SU-DHL-6 (cell line): ENCODE measurements at regions not wholly inside any gene's neighbourhood (a gene's known extent, or its start where the extent isn't known, plus 50 kb on each side); places are given as distances from the start of the nearest gene placed in this dataset.

ENCODE experiments used
- H2AFZ ChIP-seq: fragments of 200-600 bp; sonication (generic); 2 replicates; pipeline ENCODE4 v1.6.1; 2014; ENCODE audit warnings: low read depth, mild to moderate bottlenecking, moderate library complexity, mixed read lengths, antibody characterized with exemption, low read length; ENCODE audit not compliant: severe bottlenecking
- H3F3A ChIP-seq: fragments of 200-600 bp; shearing (Covaris generic); 2 replicates; pipeline ENCODE4 v1.6.0; 2016; ENCODE audit warnings: antibody characterized with exemption, mild to moderate bottlenecking; ENCODE audit not compliant: insufficient read depth
- H3K27ac ChIP-seq: fragments of 200-600 bp; sonication (generic); 2 replicates; pipeline ENCODE4 v1.5.1; 2016; ENCODE audit warnings: low read depth, mild to moderate bottlenecking, low read length, moderate library complexity, mixed read lengths
- H3K27me3 ChIP-seq: fragments of 200-600 bp; sonication (generic), shearing (Covaris generic); 2 replicates; pipeline ENCODE4 v1.6.0; 2014; ENCODE audit warnings: mild to moderate bottlenecking, low read length
- H3K36me3 ChIP-seq: fragments of 200-600 bp; sonication (generic); 2 replicates; pipeline ENCODE4 v1.6.1; 2014; ENCODE audit warnings: mild to moderate bottlenecking, low read length, mixed read lengths
- H3K4me2 ChIP-seq: fragments of 300-600, 200-600 bp; shearing (Covaris generic), sonication (generic); 2 replicates; pipeline ENCODE4 v1.6.0; 2014; ENCODE audit warnings: low read length, low read depth, mild to moderate bottlenecking; ENCODE audit not compliant: poor library complexity, severe bottlenecking
- H3K4me3 ChIP-seq: fragments of 200-600 bp; sonication (generic); 2 replicates; pipeline ENCODE4 v1.5.1; 2014; ENCODE audit warnings: antibody characterized with exemption, low read length, mild to moderate bottlenecking, mixed read lengths; ENCODE audit not compliant: insufficient read depth, poor library complexity, severe bottlenecking
- H3K79me2 ChIP-seq: fragments of 200-600 bp; sonication (generic); 2 replicates; pipeline ENCODE4 v1.6.1; 2014; ENCODE audit warnings: mild to moderate bottlenecking, low read length, moderate library complexity; ENCODE audit not compliant: insufficient read depth
- H3K9ac ChIP-seq: fragments of 200-600 bp; sonication (generic); 2 replicates; pipeline ENCODE4 v1.7.0; 2014; ENCODE audit warnings: mild to moderate bottlenecking, low read length
- H3K9me2 ChIP-seq: fragments of 200-600 bp; sonication (generic); replicated peaks from 2 replicates; pipeline ENCODE4 v1.6.1; 2014; ENCODE audit warnings: low read length; ENCODE audit not compliant: insufficient read depth
- H3K9me3 ChIP-seq: fragments of 200-600 bp; sonication (generic); 2 replicates; pipeline ENCODE4 v1.6.1; 2014; ENCODE audit warnings: low read length, mixed read lengths; ENCODE audit not compliant: insufficient read depth
- H4K20me1 ChIP-seq: fragments of 200-600 bp; sonication (generic); 2 replicates; pipeline ENCODE4 v1.6.1; 2014; ENCODE audit warnings: low read depth, mild to moderate bottlenecking, antibody characterized with exemption, low read length, moderate library complexity, mixed read lengths
- CTCF ChIP-seq: fragments of 200-600 bp; sonication (generic); IDR thresholded peaks from one replicate; pipeline ENCODE4 v1.5.1; 2017; ENCODE audit warnings: antibody characterized with exemption, mild to moderate bottlenecking, low read length, moderate library complexity; ENCODE audit not compliant: insufficient read depth, poor library complexity, severe bottlenecking
- EZH2phosphoT487 ChIP-seq: fragments of 200-600 bp; sonication (generic), shearing (Covaris generic); conservative IDR thresholded peaks from 2 replicates; pipeline ENCODE4 v1.6.1; 2018; ENCODE audit warnings: mild to moderate bottlenecking, antibody characterized with exemption, low read length, moderate library complexity, mixed read lengths

- no peaks in the 10 kb centered on the region for H3K79me2 ChIP-seq
- TF ChIP-seq CTCF (no peak), EZH2phosphoT487 (no peak)
- H3K27ac ChIP-seq = no peak overlapping the region
- no peaks in the 10 kb centered on the region for H3K9me3 ChIP-seq
- no peaks in the 10 kb centered on the region for H3F3A ChIP-seq
- H3K36me3 ChIP-seq = no peaks in the 10 kb centered on the region
- no peaks in the 10 kb centered on the region for H3K27me3 ChIP-seq
- H2AFZ ChIP-seq = no peak overlapping the region
- no peaks in the 10 kb centered on the region for H4K20me1 ChIP-seq
- H3K4me2 ChIP-seq = no peak overlapping the region
- no peak overlapping the region for H3K9ac ChIP-seq
- no peaks in the 10 kb centered on the region for H3K9me2 ChIP-seq
- no peak overlapping the region for H3K4me3 ChIP-seq
Observed at GRCh38 chr18:10065296-10065695, 151.5 kb downstream of the VAPA start.

- Histone ChIP-seq H3K27me3 (no peaks in the 10 kb centered on the region), H3K27ac (no peak overlapping the region), H3F3A (no peaks in the 10 kb centered on the region), H3K36me3 (no peaks in the 10 kb centered on the region), H3K9me2 (no peaks in the 10 kb centered on the region), H3K79me2 (no peaks in the 10 kb centered on the region), H3K4me2 (no peak overlapping the region), H2AFZ (no peak overlapping the region), H3K4me3 (no peak overlapping the region), H3K9me3 (no peaks in the 10 kb centered on the region), H4K20me1 (no peaks in the 10 kb centered on the region), H3K9ac (no peak overlapping the region)
- TF ChIP-seq CTCF = no peak
- no peak for TF ChIP-seq EZH2phosphoT487
Observed at GRCh38 chr18:10067670-10068659, 154.1 kb downstream of the VAPA start.

- TF ChIP-seq EZH2phosphoT487 = no peak
- TF ChIP-seq CTCF = no peak
- no peak overlapping the region for H3K4me2 ChIP-seq
- H4K20me1 ChIP-seq = no peaks in the 10 kb centered on the region
- no peak overlapping the region for H3K4me3 ChIP-seq
- no peak overlapping the region for H3K27ac ChIP-seq
- H3F3A ChIP-seq = no peaks in the 10 kb centered on the region
- H3K79me2 ChIP-seq = no peaks in the 10 kb centered on the region
- H3K36me3 ChIP-seq = no peaks in the 10 kb centered on the region
- no peak overlapping the region for H3K9ac ChIP-seq
- no peak overlapping the region for H2AFZ ChIP-seq
- no peaks in the 10 kb centered on the region for H3K9me2 ChIP-seq
- no peaks in the 10 kb centered on the region for H3K27me3 ChIP-seq
- H3K9me3 ChIP-seq = no peaks in the 10 kb centered on the region
Observed at GRCh38 chr18:10068766-10069567, 155.2 kb downstream of the VAPA start.
